Adrenal gland (tissue), 5 donors: ENCODE measurements at regions not wholly inside any gene's neighbourhood (a gene's known extent, or its start where the extent isn't known, plus 50 kb on each side); places are given as distances from the start of the nearest gene placed in this dataset.

ENCODE experiments used
- POLR2A ChIP-seq, 2 donors: fragments of 450-650 bp; IDR thresholded peaks; one replicate each; pipeline ENCODE4 v1.6.1; 2017; ENCODE audit warnings: antibody characterized with exemption in 2 of 2, mild to moderate bottlenecking in 2 of 2, moderate library complexity in 1 of 2
- TF ChIP-seq, protein P1 (sequence below), 6 experiments: fragments of 450-650 bp in 4 of 6; fragments of 200-600 bp in 2 of 6; sonication (generic) in 1 of 6; IDR thresholded peaks; 1 replicate in 5 of 6; 2 replicates in 1 of 6; pipeline versions ENCODE4 v1.5.1 to v1.8.0; 2016 to 2021; ENCODE audit warnings: antibody characterized with exemption in 6 of 6, mild to moderate bottlenecking in 2 of 6, moderate library complexity in 1 of 6
- donor health status: DM: no; HTN: no; CAD: no.

DNA sequence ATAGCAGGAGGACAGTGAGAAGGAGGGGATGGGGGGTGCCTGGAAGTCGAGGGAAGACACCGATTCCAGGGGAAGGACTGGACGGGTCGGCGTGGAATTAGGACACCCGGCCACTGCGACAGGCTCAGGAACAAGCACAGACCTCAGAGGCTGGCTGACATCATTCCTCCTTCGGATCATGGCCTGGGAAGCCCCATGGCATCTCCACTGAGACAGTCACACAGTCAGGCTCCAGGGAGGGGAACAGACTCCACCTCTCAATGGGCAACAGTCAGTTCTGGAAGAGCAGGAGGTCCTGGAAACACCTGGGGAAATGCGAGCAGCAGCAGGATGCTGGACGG is 67.9 kb upstream of the FBRSL1 start:
- TF ChIP-seq, protein P1, sequence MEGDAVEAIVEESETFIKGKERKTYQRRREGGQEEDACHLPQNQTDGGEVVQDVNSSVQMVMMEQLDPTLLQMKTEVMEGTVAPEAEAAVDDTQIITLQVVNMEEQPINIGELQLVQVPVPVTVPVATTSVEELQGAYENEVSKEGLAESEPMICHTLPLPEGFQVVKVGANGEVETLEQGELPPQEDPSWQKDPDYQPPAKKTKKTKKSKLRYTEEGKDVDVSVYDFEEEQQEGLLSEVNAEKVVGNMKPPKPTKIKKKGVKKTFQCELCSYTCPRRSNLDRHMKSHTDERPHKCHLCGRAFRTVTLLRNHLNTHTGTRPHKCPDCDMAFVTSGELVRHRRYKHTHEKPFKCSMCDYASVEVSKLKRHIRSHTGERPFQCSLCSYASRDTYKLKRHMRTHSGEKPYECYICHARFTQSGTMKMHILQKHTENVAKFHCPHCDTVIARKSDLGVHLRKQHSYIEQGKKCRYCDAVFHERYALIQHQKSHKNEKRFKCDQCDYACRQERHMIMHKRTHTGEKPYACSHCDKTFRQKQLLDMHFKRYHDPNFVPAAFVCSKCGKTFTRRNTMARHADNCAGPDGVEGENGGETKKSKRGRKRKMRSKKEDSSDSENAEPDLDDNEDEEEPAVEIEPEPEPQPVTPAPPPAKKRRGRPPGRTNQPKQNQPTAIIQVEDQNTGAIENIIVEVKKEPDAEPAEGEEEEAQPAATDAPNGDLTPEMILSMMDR (IDR thresholded peaks at IDR 0.05): no peak
- no peak for TF ChIP-seq POLR2A (IDR thresholded peaks at IDR 0.05)
